HFF-Myc (cell line): ENCODE measurements at regions not wholly inside any gene's neighbourhood (a gene's known extent, or its start where the extent isn't known, plus 50 kb on each side); places are given as distances from the start of the nearest gene placed in this dataset.

Source experiments
- DNase-seq: peaks from one replicate; pipeline ENCODE4 v3.0.0-alpha.2; 2011; ENCODE audit warnings: low read depth; ENCODE audit errors: extremely low read depth
- H3K4me3 ChIP-seq: replicated peaks from 2 replicates; pipeline ENCODE4 v1.5.1; 2011; ENCODE audit warnings: low read depth, mild to moderate bottlenecking, control low read depth, low read length
- CTCF ChIP-seq: IDR thresholded peaks from 2 replicates; pipeline ENCODE4 v1.5.1; 2012; ENCODE audit warnings: mild to moderate bottlenecking, low read depth, low read length, control low read depth; ENCODE audit errors: missing control alignments

DNA sequence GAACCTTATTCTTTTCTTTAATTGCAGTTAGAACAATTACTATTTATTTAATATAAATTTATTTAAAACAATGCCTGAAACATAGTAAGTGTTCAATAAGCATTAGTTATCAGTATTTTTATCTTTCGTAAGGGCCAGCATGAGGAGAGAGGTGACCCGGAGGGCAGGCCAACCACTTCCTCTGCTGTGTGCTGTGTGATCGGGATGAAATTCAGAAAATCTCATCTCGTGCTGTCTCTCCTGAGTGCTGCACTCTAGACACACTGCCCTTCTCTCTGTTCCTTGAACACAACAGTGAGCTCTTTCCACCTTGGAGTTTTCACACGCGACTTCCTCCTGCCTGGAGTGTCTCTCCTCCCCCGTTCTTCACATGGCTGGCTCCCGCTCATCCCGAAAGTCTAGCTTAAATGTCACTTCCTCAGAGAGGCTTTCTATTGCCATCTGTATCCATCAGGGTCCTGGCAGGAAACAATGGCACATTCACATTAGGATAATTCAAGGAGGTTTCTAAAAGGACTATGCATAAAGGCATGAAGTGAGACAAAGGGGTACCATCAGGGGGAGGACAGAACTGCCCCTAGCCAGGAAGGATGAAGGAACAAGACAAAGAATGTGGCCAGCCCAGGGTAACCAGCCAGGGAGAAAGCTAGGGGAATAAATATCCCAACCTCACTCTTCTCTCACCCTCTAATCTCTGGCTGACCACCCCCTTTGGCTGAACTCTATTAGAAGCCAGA lies 142.6 kb upstream of the GJB5 start:
- DNase-seq = no peak
- no peak for TF ChIP-seq CTCF
- no peak overlapping the region for H3K4me3 ChIP-seq

- TF ChIP-seq CTCF = no peak
Measured at GRCh38 chr1:34617321-34618118, 137.3 kb upstream of the GJB5 start.

DNA sequence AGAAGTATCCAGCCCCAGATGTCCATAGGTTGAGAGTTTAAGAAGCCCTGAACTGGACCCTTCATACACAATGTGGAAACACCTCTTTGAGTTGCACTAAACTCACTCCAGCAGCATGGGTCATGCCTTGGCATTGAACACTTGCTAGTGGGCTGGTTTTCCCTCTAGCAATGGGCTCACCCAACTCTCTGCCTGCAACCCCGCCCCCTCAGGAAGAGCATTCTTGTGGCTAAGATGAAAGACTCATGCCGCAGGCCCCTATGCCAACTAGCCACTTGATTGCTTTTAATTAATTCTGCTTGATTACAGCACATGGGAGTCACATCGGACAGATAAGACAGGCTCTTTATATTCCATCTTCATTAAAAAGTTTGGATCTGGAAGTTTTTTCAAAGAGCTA lies 136.5 kb upstream of the GJB5 start:
- no peak overlapping the region for H3K4me3 ChIP-seq
- DNase-seq = no peak
- no peak for TF ChIP-seq CTCF

More at GRCh38 chr1:34617321-34618118, 137.3 kb upstream of the GJB5 start:
- no peak for DNase-seq
- H3K4me3 ChIP-seq = no peak overlapping the region

- DNase-seq = no peak
- no peak for TF ChIP-seq CTCF
- H3K4me3 ChIP-seq = no peak overlapping the region
Measured at GRCh38 chr1:34619256-34619655, 135.6 kb upstream of the GJB5 start.

- no peak for TF ChIP-seq CTCF
- DNase-seq = no peak
- H3K4me3 ChIP-seq = no peak overlapping the region
Measured at GRCh38 chr1:34621916-34622315, 132.9 kb upstream of the GJB5 start.

- H3K4me3 ChIP-seq = no peak overlapping the region
- no peak for DNase-seq
- no peak for TF ChIP-seq CTCF
Measured at GRCh38 chr1:34625521-34626015, 129.3 kb upstream of the GJB5 start.
